A549 (cell line): ENCODE measurements at regions not wholly inside any gene's neighbourhood (a gene's known extent, or its start where the extent isn't known, plus 50 kb on each side); places are given as distances from the start of the nearest gene placed in this dataset.

ENCODE experiments used
- EP300 ChIP-seq, 2 experiments: fragments of >200 bp; sonication (Bioruptor Twin); formaldehyde crosslinking; IDR thresholded peaks; 2 replicates in 1 of 2; 3 replicates in 1 of 2; pipeline ENCODE4 v1.6.1; 2016 to 2017
- HOXA7 ChIP-seq: fragments of 250-450 bp; sonication (Bioruptor Pico); IDR thresholded peaks from 2 replicates; pipeline ENCODE4 v1.5.0; 2020; ENCODE audit warnings: mild to moderate bottlenecking, moderate library complexity
- NR3C1 ChIP-seq: fragments of >200 bp; sonication (Bioruptor Twin); formaldehyde crosslinking; IDR thresholded peaks from 3 replicates; pipeline ENCODE4 v1.6.1; 2017
- POLR2A ChIP-seq: IDR thresholded peaks from 2 replicates; pipeline ENCODE4 v1.6.1; 2012; ENCODE audit warnings: mild to moderate bottlenecking, low read length
- RCOR1 ChIP-seq: fragments of 150-350 bp; IDR thresholded peaks from 2 replicates; pipeline ENCODE4 v1.6.1; 2014; ENCODE audit warnings: antibody characterized with exemption, low read length, low read depth
- SMC3 ChIP-seq: fragments of >200 bp; sonication (Bioruptor Twin); formaldehyde crosslinking; IDR thresholded peaks from 3 replicates; pipeline ENCODE4 v1.6.1; 2018; ENCODE audit warnings: inconsistent platforms
- ZSCAN20 ChIP-seq: fragments of 250-450 bp; sonication (Bioruptor Pico); IDR thresholded peaks from 2 replicates; pipeline ENCODE4 v1.8.0; 2022; ENCODE audit warnings: mild to moderate bottlenecking, moderate library complexity
- TF ChIP-seq, protein P1 (sequence below): fragments of >200 bp; sonication (Bioruptor Twin); formaldehyde crosslinking; IDR thresholded peaks from 3 replicates; pipeline ENCODE4 v1.5.1; 2016
- TF ChIP-seq, protein P2 (sequence below): fragments of 250-450 bp; sonication (Bioruptor Pico); IDR thresholded peaks from 2 replicates; pipeline ENCODE4 v1.5.0; 2021; ENCODE audit warnings: mild to moderate bottlenecking, moderate library complexity, borderline replicate concordance
- TF ChIP-seq, protein P3 (sequence below): IDR thresholded peaks from 2 replicates; pipeline ENCODE4 v1.6.1; 2012
- TF ChIP-seq, protein P4 (sequence below): fragments of 450-650 bp; IDR thresholded peaks from 2 replicates; pipeline ENCODE4 v1.6.1; 2014; ENCODE audit warnings: antibody characterized with exemption

DNA sequence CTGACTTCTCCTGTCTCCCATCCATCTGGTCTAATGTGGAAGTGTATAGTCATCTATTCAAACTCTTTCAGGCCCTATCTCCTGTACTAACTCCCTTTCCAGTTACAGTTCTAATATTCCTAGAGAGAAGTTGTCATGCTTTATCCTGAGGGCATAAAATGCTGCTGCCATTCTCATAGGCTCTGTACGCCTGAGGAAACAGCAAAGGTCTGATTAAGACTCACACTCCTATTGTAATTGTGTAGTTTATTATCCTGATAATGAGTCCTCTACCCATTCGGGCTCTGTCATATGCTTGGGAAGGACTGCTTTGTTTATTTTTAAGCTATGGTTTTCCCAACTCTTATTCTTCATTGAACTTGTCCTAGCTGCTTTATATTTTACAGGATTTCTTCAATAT, 290.4 kb downstream of the TMEM38B start:
- no peak for TF ChIP-seq HOXA7
- TF ChIP-seq, protein P1, sequence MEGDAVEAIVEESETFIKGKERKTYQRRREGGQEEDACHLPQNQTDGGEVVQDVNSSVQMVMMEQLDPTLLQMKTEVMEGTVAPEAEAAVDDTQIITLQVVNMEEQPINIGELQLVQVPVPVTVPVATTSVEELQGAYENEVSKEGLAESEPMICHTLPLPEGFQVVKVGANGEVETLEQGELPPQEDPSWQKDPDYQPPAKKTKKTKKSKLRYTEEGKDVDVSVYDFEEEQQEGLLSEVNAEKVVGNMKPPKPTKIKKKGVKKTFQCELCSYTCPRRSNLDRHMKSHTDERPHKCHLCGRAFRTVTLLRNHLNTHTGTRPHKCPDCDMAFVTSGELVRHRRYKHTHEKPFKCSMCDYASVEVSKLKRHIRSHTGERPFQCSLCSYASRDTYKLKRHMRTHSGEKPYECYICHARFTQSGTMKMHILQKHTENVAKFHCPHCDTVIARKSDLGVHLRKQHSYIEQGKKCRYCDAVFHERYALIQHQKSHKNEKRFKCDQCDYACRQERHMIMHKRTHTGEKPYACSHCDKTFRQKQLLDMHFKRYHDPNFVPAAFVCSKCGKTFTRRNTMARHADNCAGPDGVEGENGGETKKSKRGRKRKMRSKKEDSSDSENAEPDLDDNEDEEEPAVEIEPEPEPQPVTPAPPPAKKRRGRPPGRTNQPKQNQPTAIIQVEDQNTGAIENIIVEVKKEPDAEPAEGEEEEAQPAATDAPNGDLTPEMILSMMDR, result no peak
- TF ChIP-seq POLR2A, result no peak
- no peak for TF ChIP-seq SMC3
- TF ChIP-seq, protein P2, sequence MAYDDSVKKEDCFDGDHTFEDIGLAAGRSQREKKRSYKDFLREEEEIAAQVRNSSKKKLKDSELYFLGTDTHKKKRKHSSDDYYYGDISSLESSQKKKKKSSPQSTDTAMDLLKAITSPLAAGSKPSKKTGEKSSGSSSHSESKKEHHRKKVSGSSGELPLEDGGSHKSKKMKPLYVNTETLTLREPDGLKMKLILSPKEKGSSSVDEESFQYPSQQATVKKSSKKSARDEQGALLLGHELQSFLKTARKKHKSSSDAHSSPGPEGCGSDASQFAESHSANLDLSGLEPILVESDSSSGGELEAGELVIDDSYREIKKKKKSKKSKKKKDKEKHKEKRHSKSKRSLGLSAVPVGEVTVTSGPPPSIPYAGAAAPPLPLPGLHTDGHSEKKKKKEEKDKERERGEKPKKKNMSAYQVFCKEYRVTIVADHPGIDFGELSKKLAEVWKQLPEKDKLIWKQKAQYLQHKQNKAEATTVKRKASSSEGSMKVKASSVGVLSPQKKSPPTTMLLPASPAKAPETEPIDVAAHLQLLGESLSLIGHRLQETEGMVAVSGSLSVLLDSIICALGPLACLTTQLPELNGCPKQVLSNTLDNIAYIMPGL (CRISPR knock-in tag), result no peak
- TF ChIP-seq NR3C1, result no peak
- no peak for TF ChIP-seq EP300 (IDR thresholded peaks at IDR 0.05)
- TF ChIP-seq RCOR1, result no peak
- TF ChIP-seq, protein P3, sequence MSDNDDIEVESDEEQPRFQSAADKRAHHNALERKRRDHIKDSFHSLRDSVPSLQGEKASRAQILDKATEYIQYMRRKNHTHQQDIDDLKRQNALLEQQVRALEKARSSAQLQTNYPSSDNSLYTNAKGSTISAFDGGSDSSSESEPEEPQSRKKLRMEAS, result no peak
- TF ChIP-seq, protein P4, sequence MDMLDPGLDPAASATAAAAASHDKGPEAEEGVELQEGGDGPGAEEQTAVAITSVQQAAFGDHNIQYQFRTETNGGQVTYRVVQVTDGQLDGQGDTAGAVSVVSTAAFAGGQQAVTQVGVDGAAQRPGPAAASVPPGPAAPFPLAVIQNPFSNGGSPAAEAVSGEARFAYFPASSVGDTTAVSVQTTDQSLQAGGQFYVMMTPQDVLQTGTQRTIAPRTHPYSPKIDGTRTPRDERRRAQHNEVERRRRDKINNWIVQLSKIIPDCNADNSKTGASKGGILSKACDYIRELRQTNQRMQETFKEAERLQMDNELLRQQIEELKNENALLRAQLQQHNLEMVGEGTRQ, result no peak
- TF ChIP-seq ZSCAN20, result no peak
